Thymus (tissue), 11 donors: ENCODE measurements at regions not wholly inside any gene's neighbourhood (a gene's known extent, or its start where the extent isn't known, plus 50 kb on each side); places are given as distances from the start of the nearest gene placed in this dataset.
"Not testable (repeated sequence)": the region's sequence is repeated elsewhere in the genome, so short reads cannot be mapped to it uniquely, and the experiment has no call there.

Experiments used
- DNase-seq, 9 donors: peaks; one replicate each; pipeline ENCODE4 v3.0.0-alpha.2; 2013; ENCODE audit warnings: low spot score in 9 of 9, low read depth in 6 of 9, missing footprints in 1 of 9
- H3K27ac ChIP-seq, 2 donors: one replicate each; pipeline ENCODE4 v1.5.1; 2013; ENCODE audit warnings: control low read depth in 1 of 2, low read depth in 1 of 2, low read length in 1 of 2, mild to moderate bottlenecking in 1 of 2, moderate library complexity in 1 of 2
- H3K27me3 ChIP-seq, 2 donors: one replicate each; pipeline ENCODE4 v1.5.1; 2013; ENCODE audit warnings: low read length in 1 of 2; ENCODE audit not compliant: control insufficient read depth in 2 of 2, insufficient read depth in 1 of 2
- H3K36me3 ChIP-seq, 2 donors: one replicate each; pipeline ENCODE4 v1.5.1; 2013; ENCODE audit warnings: low read length in 1 of 2, mild to moderate bottlenecking in 1 of 2, moderate library complexity in 1 of 2; ENCODE audit not compliant: control insufficient read depth in 2 of 2, insufficient read depth in 2 of 2
- H3K4me1 ChIP-seq, 2 donors: one replicate each; pipeline ENCODE4 v1.5.1; 2013; ENCODE audit warnings: low read length in 2 of 2; ENCODE audit not compliant: control insufficient read depth in 2 of 2, insufficient read depth in 2 of 2
- H3K4me3 ChIP-seq, 2 donors: one replicate each; pipeline ENCODE4 v1.5.1; 2013; ENCODE audit warnings: low read length in 2 of 2, control low read depth in 1 of 2, mild to moderate bottlenecking in 1 of 2
- H3K9me3 ChIP-seq, 2 donors: one replicate each; pipeline ENCODE4 v1.5.1; 2013; ENCODE audit warnings: low read length in 1 of 2, mild to moderate bottlenecking in 1 of 2; ENCODE audit not compliant: control insufficient read depth in 2 of 2, insufficient read depth in 1 of 2
- WGBS: extraction: QIAGEN DNeasy Blood & Tissue Kit; methylation state at CpG from one replicate; pipeline ENCODE4 v1.1.7; 2013; 5-methylcytosine and 5-hydroxymethylcytosine counted together
- donor health status: healthy.

DNA sequence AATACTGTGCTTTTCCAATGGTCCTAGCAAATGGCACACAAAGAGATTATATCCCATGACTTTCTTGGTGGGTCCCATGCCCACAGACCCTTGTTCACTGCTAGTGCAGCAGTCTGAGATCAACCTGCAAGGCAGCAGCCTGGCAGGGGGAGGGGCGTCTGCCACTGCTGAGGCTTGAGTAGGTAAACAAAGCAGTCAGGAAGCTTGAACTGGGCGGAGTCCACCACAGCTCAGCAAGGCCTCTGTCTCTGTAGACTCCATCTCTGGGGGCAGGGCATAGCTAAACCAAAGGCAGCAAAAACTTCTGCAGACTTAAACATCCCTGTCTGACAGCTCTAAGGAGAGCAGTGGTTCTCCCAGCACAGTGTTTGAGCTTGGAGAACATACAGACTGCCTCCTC, 82.9 kb downstream of the ZNF737 start:
- Histone ChIP-seq H3K36me3 (no peaks in the 10 kb centered on the region), H3K9me3 (peaks cover 1 to 21% of the 10 kb centered on the region in 2 donors), H3K27me3 (no peaks in the 10 kb centered on the region), H3K27ac (no peak overlapping the region), H3K4me3 (no peak overlapping the region), H3K4me1 (no peaks in the 10 kb centered on the region)
- WGBS, result 61% methylated on average over 2 of the region's 2 CpGs
- DNase-seq, result no peak

GRCh38 chr19:20481736-20482135, 83.8 kb downstream of the ZNF737 start:
- Histone ChIP-seq H3K27me3 (no peaks in the 10 kb centered on the region), H3K36me3 (no peaks in the 10 kb centered on the region), H3K27ac (no peak overlapping the region), H3K9me3 (peaks cover 1 to 25% of the 10 kb centered on the region in 2 donors), H3K4me3 (no peak overlapping the region), H3K4me1 (no peaks in the 10 kb centered on the region)
- DNase-seq, result no peak
- WGBS, result 92% methylated on average over 1 of the region's 1 CpG

DNA sequence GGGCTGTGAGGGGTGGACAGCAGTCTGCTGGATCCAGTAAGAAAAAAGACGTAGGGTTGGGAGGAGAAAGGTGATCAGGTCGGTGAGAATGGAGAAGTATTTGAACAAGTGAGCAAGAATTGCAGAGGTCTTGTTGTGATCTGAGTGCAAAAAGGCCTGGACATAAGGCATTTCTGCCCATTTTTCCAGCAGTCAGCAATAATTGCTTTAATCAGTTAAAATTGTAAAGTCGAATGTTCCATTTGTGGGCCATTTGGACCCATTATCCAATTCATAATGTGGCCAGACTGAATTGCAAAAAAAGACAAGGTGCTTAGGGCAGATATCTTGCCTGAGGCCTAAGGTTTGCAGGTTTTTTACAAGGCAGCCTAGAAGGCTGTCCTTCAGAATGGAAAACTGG, 86.1 kb downstream of the ZNF737 start:
- 93% methylated on average over 3 of the region's 3 CpGs for WGBS
- H3K4me3 ChIP-seq, result no peak overlapping the region
- no peak overlapping the region for H3K27ac ChIP-seq
- DNase-seq, result no peak
- H3K36me3 ChIP-seq, result no peaks in the 10 kb centered on the region
- peaks cover 3 to 28% of the 10 kb centered on the region in 2 donors for H3K9me3 ChIP-seq
- H3K4me1 ChIP-seq, result no peaks in the 10 kb centered on the region
- no peaks in the 10 kb centered on the region for H3K27me3 ChIP-seq

DNA sequence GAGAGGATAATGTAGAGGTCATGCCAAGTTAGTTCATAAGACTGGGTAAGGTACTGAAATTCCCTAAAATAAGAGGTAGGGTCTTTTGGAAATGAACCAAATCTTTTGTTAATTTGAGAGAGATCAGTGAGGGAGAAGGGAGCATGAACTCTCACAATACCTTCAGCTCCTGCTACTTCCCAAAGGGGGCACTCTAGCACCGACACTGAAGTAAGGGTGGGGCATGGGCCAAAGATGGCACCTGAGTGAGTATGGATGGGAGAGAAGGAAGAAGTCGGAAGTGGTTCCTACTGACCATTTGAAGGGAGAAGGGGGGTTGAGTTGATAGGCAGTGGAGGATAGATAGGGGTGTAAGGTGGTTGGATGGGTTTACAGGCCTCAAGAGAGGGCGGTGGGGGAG, 86.6 kb downstream of the ZNF737 start:
- Histone ChIP-seq H3K27me3 (no peaks in the 10 kb centered on the region), H3K4me3 (no peak overlapping the region), H3K27ac (no peak overlapping the region), H3K36me3 (no peaks in the 10 kb centered on the region), H3K9me3 (peaks cover 5 to 28% of the 10 kb centered on the region in 2 donors), H3K4me1 (no peaks in the 10 kb centered on the region)
- 93% methylated on average over 3 of the region's 3 CpGs for WGBS
- no peak for DNase-seq

DNA sequence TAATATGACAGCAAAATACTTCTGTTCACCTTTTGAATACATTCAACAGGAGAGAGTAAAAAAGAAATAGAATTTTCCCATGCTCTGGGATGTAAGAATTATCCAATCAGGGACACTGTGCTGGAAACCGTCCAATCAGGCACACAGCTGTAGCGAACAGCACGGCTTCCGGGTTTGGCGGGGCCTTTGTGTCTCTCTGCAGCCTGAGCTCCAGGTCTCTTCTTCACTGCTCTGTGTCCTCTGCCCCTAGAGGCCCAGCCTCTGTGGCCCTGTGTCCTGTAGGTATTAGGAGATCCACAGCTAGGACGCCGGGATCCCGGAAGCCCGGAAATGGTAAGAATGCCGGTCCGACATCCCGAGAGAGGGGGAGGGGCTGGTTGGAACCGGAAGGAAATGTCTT, 92.7 kb downstream of the ZNF737 start:
- no peak overlapping the region for H3K27ac ChIP-seq
- H3K4me1 ChIP-seq, result no peaks in the 10 kb centered on the region
- DNase-seq, result no peak
- H3K4me3 ChIP-seq, result no peak overlapping the region
- peaks cover 9 to 19% of the 10 kb centered on the region in 2 donors for H3K9me3 ChIP-seq
- H3K27me3 ChIP-seq, result no peaks in the 10 kb centered on the region
- 97% methylated on average over 13 of the region's 13 CpGs for WGBS
- H3K36me3 ChIP-seq, result no peaks in the 10 kb centered on the region

GRCh38 chr19:20471431-20471830, 94.2 kb downstream of the ZNF737 start:
- H3K27me3 ChIP-seq, result no peaks in the 10 kb centered on the region
- H3K9me3 ChIP-seq, result peaks cover 9 to 14% of the 10 kb centered on the region in 2 donors
- H3K27ac ChIP-seq, result no peak overlapping the region
- H3K4me1 ChIP-seq, result no peaks in the 10 kb centered on the region
- no peak for DNase-seq
- H3K36me3 ChIP-seq, result no peaks in the 10 kb centered on the region
- WGBS, result 80% methylated on average over 4 of the region's 4 CpGs
- no peak overlapping the region for H3K4me3 ChIP-seq

- Histone ChIP-seq H3K9me3 (peaks cover 9 to 12% of the 10 kb centered on the region in 2 donors), H3K36me3 (no peaks in the 10 kb centered on the region), H3K4me1 (no peaks in the 10 kb centered on the region), H3K4me3 (no peak overlapping the region), H3K27ac (no peak overlapping the region), H3K27me3 (no peaks in the 10 kb centered on the region)
- DNase-seq, result no peak
- WGBS, result 78% methylated on average over 4 of the region's 4 CpGs
These were observed 95.0 kb downstream of the ZNF737 start for GRCh38 chr19:20470345-20471135.

- not testable (repeated sequence) for DNase-seq, H3K27ac ChIP-seq, H3K4me3 ChIP-seq, H3K4me1 ChIP-seq, H3K9me3 ChIP-seq, H3K27me3 ChIP-seq, H3K36me3 ChIP-seq
These were observed 99.0 kb downstream of the ZNF737 start for GRCh38 chr19:20466638-20466990.

DNA sequence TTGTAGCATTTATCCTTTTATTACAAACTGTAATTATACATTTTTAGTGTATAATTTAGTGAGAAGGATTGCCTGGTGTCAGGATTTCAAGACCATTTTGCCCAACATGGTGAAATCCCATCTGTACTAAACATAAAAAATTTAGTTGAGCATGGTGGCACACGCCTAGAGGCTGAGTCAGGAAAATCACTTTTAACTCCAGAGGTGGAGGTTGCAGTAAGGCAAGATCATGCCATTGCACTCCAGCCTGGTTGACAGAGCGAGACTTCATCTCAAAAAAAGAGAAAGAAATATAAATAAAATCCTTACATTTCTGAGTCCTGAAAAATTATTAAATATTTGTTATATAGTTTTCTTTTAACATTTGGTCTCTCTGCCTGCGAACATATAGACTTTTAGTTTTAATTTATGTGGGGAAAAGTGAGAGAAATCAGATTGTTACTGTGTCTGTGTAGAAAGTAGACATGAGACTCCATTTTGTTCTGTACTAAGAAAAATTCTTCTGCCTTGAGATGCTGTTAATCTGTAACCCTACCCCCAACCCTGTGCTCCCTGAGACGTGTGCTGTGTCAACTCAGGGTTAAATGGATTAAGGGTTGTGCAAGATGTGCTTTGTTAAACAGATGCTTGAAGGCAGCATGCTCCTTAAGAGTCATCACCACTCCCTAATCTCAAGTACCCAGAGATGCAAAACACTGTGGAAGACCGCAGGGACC, 99.5 kb downstream of the ZNF737 start:
- 60% methylated on average over 5 of the region's 5 CpGs for WGBS
- H3K27ac ChIP-seq, result not testable (repeated sequence)

More for the DNA sequence above, 99.5 kb downstream of the ZNF737 start:
- not testable (repeated sequence) for H3K36me3 ChIP-seq, DNase-seq, H3K4me1 ChIP-seq, H3K4me3 ChIP-seq, H3K27me3 ChIP-seq, H3K9me3 ChIP-seq
